ENCODE measurements at regions not wholly inside any gene's neighbourhood (a gene's known extent, or its start where the extent isn't known, plus 50 kb on each side); places are given as distances from the start of the nearest gene placed in this dataset.

DNA sequence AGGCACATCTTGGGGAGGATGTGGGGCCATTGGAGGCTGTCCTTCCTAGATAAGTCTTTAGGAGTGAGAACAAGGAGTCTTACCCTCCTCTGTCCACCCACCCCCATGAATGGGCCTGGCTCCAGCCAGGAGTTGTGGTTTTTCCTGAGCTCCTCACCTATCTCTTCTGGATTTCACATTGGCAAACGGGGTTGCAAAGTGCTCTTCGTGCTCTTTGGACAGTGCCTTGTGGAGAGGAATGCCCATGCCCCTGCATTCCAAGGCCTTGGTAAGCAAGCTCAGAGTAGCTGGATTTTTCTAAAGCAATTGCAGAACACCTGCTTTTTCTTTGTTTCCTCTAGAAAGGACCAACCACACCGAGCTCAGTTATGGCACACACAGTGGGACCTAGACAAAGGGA is 152.1 kb upstream of the CAMK1G start:
- TF ChIP-seq POLR2A (IDR thresholded peaks at IDR 0.05; ENCODE audit: low read depth, low read length): no peak
- no peak for TF ChIP-seq POLR2AphosphoS5 (IDR thresholded peaks at IDR 0.05; ENCODE audit: low read depth, low read length)
- TF ChIP-seq TAF1 (IDR thresholded peaks at IDR 0.05; ENCODE audit: low read depth, low read length): no peak

Data from GM12891 (cell line).